NCI-H2081 (cell line): ENCODE measurements at regions not wholly inside any gene's neighbourhood (a gene's known extent, or its start where the extent isn't known, plus 50 kb on each side); places are given as distances from the start of the nearest gene placed in this dataset.

Experiments used
- DNase-seq, 2 experiments: peaks; one replicate each; lab custom pipeline; 2025; lab: John Stamatoyannopoulos, UW

GRCh38 chr5:135723491-135723890 lies 111.0 kb upstream of the SLC25A48 start:
- no peak for DNase-seq

- no peak for DNase-seq
Measured at GRCh38 chr5:135721548-135722090, 112.8 kb upstream of the SLC25A48 start.

- DNase-seq: no peak
Measured at GRCh38 chr5:135720191-135720590, 114.3 kb upstream of the SLC25A48 start.

GRCh38 chr5:135719428-135720063 lies 114.9 kb upstream of the SLC25A48 start:
- DNase-seq: no peak

GRCh38 chr5:135718651-135719050 lies 115.8 kb upstream of the SLC25A48 start:
- DNase-seq: no peak

- DNase-seq: no peak
Measured at GRCh38 chr5:135718151-135718550, 116.3 kb upstream of the SLC25A48 start.

GRCh38 chr5:135715267-135716055 lies 119.0 kb upstream of the SLC25A48 start:
- no peak for DNase-seq

- no peak for DNase-seq
Measured at GRCh38 chr5:135714126-135714894, 120.2 kb upstream of the SLC25A48 start.

GRCh38 chr5:135713161-135713915 lies 121.1 kb upstream of the SLC25A48 start:
- DNase-seq: no peak

- DNase-seq: no peak
Measured at GRCh38 chr5:135711911-135712310, 122.6 kb upstream of the SLC25A48 start.

- DNase-seq: peak; percentile 33 to 79
Measured at GRCh38 chr5:135710045-135710675, 124.3 kb upstream of the SLC25A48 start.

GRCh38 chr5:135709208-135709575 lies 125.3 kb upstream of the SLC25A48 start:
- no peak for DNase-seq

GRCh38 chr5:135708481-135709207 lies 125.8 kb upstream of the SLC25A48 start:
- no peak for DNase-seq

- no peak for DNase-seq
Measured at GRCh38 chr5:135707302-135707701, 127.2 kb upstream of the SLC25A48 start.

GRCh38 chr5:135706893-135707292 lies 127.6 kb upstream of the SLC25A48 start:
- DNase-seq: no peak

- no peak for DNase-seq
Measured at GRCh38 chr5:135706474-135706873, 127.7 kb upstream of the CXCL14 start.

GRCh38 chr5:135705941-135706466 lies 127.2 kb upstream of the CXCL14 start:
- no peak for DNase-seq

GRCh38 chr5:135705141-135705631 lies 126.4 kb upstream of the CXCL14 start:
- DNase-seq: no peak

GRCh38 chr5:135704616-135705015 lies 125.8 kb upstream of the CXCL14 start:
- no peak for DNase-seq

- DNase-seq: no peak
Measured at GRCh38 chr5:135703016-135703550, 124.3 kb upstream of the CXCL14 start.
